Neutrophil (primary cell): ENCODE measurements at regions not wholly inside any gene's neighbourhood (a gene's known extent, or its start where the extent isn't known, plus 50 kb on each side); places are given as distances from the start of the nearest gene placed in this dataset.

Experiments
- H3K27ac ChIP-seq: fragments of 200-600 bp; sonication (generic); 2 replicates; pipeline ENCODE4 v1.5.1; 2016; ENCODE audit warnings: mild to moderate bottlenecking, moderate library complexity
- H3K27me3 ChIP-seq: fragments of 200-600 bp; sonication (generic); 2 replicates; pipeline ENCODE4 v1.6.0; 2016; ENCODE audit warnings: mild to moderate bottlenecking
- H3K36me3 ChIP-seq: fragments of 200-600 bp; sonication (generic); 2 replicates; pipeline ENCODE4 v1.5.1; 2017
- H3K4me1 ChIP-seq, 2 experiments: fragments of 200-600 bp in 1 of 2; sonication (generic) in 1 of 2; 1 replicate in 1 of 2; 2 replicates in 1 of 2; pipeline versions ENCODE4 v1.5.1 to v1.6.1; 2013 to 2016; ENCODE audit warnings: low read depth in 1 of 2, low read length in 1 of 2, mild to moderate bottlenecking in 1 of 2, moderate library complexity in 1 of 2; ENCODE audit not compliant: control insufficient read depth in 1 of 2, insufficient read depth in 1 of 2
- H3K4me3 ChIP-seq, 2 experiments: fragments of 200-600 bp in 1 of 2; sonication (generic) in 1 of 2; 1 replicate in 1 of 2; 2 replicates in 1 of 2; pipeline ENCODE4 v1.5.1; 2013 to 2016; ENCODE audit warnings: low read depth in 1 of 2, low read length in 1 of 2, mild to moderate bottlenecking in 1 of 2, moderate library complexity in 1 of 2
- H3K9me3 ChIP-seq: fragments of 200-600 bp; sonication (generic); 2 replicates; pipeline ENCODE4 v1.5.1; 2016
- CTCF ChIP-seq: fragments of 200-600 bp; sonication (generic); IDR thresholded peaks from 2 replicates; pipeline ENCODE4 v1.5.1; 2016; ENCODE audit warnings: antibody characterized with exemption

GRCh38 chr1:56222914-56223540 is 356.3 kb downstream of the PLPP3 start:
- no peaks in the 10 kb centered on the region for H3K9me3 ChIP-seq
- TF ChIP-seq CTCF, result no peak
- H3K27ac ChIP-seq, result no peak overlapping the region
- H3K27me3 ChIP-seq, result no peaks in the 10 kb centered on the region
- H3K36me3 ChIP-seq, result no peaks in the 10 kb centered on the region
- H3K4me3 ChIP-seq, result no peak overlapping the region
- H3K4me1 ChIP-seq, result no peaks in the 10 kb centered on the region

GRCh38 chr1:56220021-56220420 is 359.3 kb downstream of the PLPP3 start:
- Histone ChIP-seq H3K4me1 (no peaks in the 10 kb centered on the region), H3K4me3 (no peak overlapping the region), H3K27me3 (no peaks in the 10 kb centered on the region), H3K9me3 (no peaks in the 10 kb centered on the region), H3K27ac (no peak overlapping the region), H3K36me3 (no peaks in the 10 kb centered on the region)
- TF ChIP-seq CTCF, result no peak

- no peak overlapping the region for H3K27ac ChIP-seq
- H3K4me3 ChIP-seq, result no peak overlapping the region
- no peaks in the 10 kb centered on the region for H3K27me3 ChIP-seq
- H3K36me3 ChIP-seq, result no peaks in the 10 kb centered on the region
- H3K9me3 ChIP-seq, result no peaks in the 10 kb centered on the region
- TF ChIP-seq CTCF, result no peak
- no peaks in the 10 kb centered on the region for H3K4me1 ChIP-seq
These were observed 361.3 kb downstream of the PLPP3 start for GRCh38 chr1:56218023-56218422.

DNA sequence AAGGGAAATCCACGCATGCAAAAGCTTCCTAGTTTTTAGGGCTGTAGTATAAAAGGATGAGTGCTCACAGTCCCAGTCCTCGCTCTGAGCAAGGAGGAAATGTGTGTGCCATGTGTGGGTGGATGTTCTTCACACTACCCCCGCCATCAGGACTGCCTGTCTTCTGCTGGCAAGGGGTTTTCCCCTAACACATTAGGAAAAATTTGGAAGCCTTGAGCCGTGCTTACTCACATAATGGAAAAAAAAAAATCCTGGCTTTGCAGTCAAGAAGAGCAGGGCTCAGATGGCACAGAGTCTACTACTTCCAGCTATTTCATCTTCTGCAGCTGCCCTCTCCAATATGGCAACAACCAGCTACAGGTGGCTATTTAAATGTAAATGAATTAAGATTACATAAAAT is 363.1 kb downstream of the PLPP3 start:
- Histone ChIP-seq H3K9me3 (no peaks in the 10 kb centered on the region), H3K4me1 (no peaks in the 10 kb centered on the region), H3K27ac (no peak overlapping the region), H3K36me3 (no peaks in the 10 kb centered on the region), H3K27me3 (no peaks in the 10 kb centered on the region), H3K4me3 (no peak overlapping the region)
- TF ChIP-seq CTCF, result no peak

DNA sequence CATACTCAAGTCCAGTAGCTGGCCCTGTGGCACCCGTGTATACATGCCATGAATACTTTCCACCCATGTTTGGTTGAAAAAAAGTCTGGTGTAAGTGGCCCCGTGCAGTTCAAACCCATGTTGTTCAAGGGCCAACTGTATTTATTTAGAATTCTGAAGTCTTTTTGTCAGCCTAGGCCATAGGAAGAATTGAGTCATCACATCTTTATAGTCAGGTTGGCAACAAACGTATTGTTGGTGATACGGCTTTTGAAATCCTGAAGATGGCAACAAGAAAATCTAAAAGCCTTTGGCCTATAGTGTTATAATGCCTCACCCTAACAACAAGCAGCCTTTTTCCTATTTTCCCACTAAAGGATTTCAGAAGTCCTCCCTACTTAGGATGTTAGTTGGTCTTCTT is 363.6 kb downstream of the PLPP3 start:
- no peaks in the 10 kb centered on the region for H3K4me1 ChIP-seq
- TF ChIP-seq CTCF, result no peak
- no peaks in the 10 kb centered on the region for H3K9me3 ChIP-seq
- no peaks in the 10 kb centered on the region for H3K36me3 ChIP-seq
- H3K4me3 ChIP-seq, result no peak overlapping the region
- no peaks in the 10 kb centered on the region for H3K27me3 ChIP-seq
- no peak overlapping the region for H3K27ac ChIP-seq

- H3K27ac ChIP-seq, result no peak overlapping the region
- no peaks in the 10 kb centered on the region for H3K4me1 ChIP-seq
- H3K36me3 ChIP-seq, result no peaks in the 10 kb centered on the region
- no peak overlapping the region for H3K4me3 ChIP-seq
- no peaks in the 10 kb centered on the region for H3K27me3 ChIP-seq
- TF ChIP-seq CTCF, result no peak
- no peaks in the 10 kb centered on the region for H3K9me3 ChIP-seq
These were observed 364.3 kb downstream of the PLPP3 start for GRCh38 chr1:56215086-56215485.
